ENCODE measurements at regions not wholly inside any gene's neighbourhood (a gene's known extent, or its start where the extent isn't known, plus 50 kb on each side); places are given as distances from the start of the nearest gene placed in this dataset.
"Not testable (repeated sequence)": the region's sequence is repeated elsewhere in the genome, so short reads cannot be mapped to it uniquely, and the experiment has no call there.

DNA sequence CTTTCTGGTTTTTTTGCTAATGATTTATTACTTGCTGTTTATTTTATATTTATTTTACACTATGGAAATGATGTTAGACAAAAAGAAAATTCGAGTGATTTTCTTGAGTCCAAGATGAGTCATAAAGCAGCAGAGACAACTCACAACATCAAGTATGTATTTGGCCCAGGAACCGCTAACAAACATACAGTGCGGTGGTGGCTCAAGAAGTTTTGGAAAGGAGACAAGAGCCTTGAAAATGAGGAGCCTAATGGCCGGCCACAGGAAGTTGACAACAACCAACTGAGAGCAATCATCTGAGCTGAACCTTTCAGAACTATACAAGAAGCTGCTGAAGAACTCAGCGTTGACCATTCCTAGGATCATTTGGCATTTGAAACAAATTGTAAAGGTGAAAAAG, 594.1 kb downstream of the SATB2 start:
- Histone ChIP-seq H3K4me2 (ENCODE audit: low read depth, low read length) (no peak overlapping the region), H2AFZ (ENCODE audit: low read length) (no peak overlapping the region), H3K4me3 (ENCODE audit: low read length) (no peak overlapping the region), H3F3A (ENCODE audit: insufficient read depth, low read length) (no peaks in the 10 kb centered on the region), H3K4me1 (ENCODE audit: low read length) (no peaks in the 10 kb centered on the region), H3K27me3 (replicated peaks; ENCODE audit: insufficient read depth, low read length) (no peaks in the 10 kb centered on the region), H3K9me3 (replicated peaks; ENCODE audit: insufficient read depth, low read length) (no peaks in the 10 kb centered on the region), H3K36me3 (replicated peaks; ENCODE audit: insufficient read depth, low read length) (no peaks in the 10 kb centered on the region), H3K27ac (ENCODE audit: low read length) (no peak overlapping the region), H3K79me2 (ENCODE audit: low read length) (no peaks in the 10 kb centered on the region), H3K9ac (ENCODE audit: low read length) (no peak overlapping the region), H3K9me2 (replicated peaks; ENCODE audit: insufficient read depth, low read length) (no peaks in the 10 kb centered on the region), H4K20me1 (ENCODE audit: insufficient read depth, low read length) (no peaks in the 10 kb centered on the region)
- no peak for DNase-seq
- TF ChIP-seq EZH2phosphoT487 (IDR thresholded peaks at IDR 0.05; ENCODE audit: low read length) = no peak
- no peak for TF ChIP-seq CTCF (IDR thresholded peaks at IDR 0.05; ENCODE audit: low read length)
- no peak for TF ChIP-seq EZH2 (optimal IDR thresholded peaks at IDR 0.05; ENCODE audit: low read depth, low read length)

GRCh38 chr2:198861080-198861479, 596.7 kb downstream of the SATB2 start:
- Histone ChIP-seq H3K4me1 (ENCODE audit: low read length) (no peaks in the 10 kb centered on the region), H3K79me2 (ENCODE audit: low read length) (no peaks in the 10 kb centered on the region), H3F3A (ENCODE audit: insufficient read depth, low read length) (no peaks in the 10 kb centered on the region), H3K27ac (ENCODE audit: low read length) (no peak overlapping the region), H3K9me3 (replicated peaks; ENCODE audit: insufficient read depth, low read length) (no peaks in the 10 kb centered on the region), H2AFZ (ENCODE audit: low read length) (no peak overlapping the region), H3K9ac (ENCODE audit: low read length) (no peak overlapping the region), H3K9me2 (replicated peaks; ENCODE audit: insufficient read depth, low read length) (no peaks in the 10 kb centered on the region), H3K36me3 (replicated peaks; ENCODE audit: insufficient read depth, low read length) (no peaks in the 10 kb centered on the region), H3K27me3 (replicated peaks; ENCODE audit: insufficient read depth, low read length) (no peaks in the 10 kb centered on the region), H3K4me3 (ENCODE audit: low read length) (no peak overlapping the region), H4K20me1 (ENCODE audit: insufficient read depth, low read length) (no peaks in the 10 kb centered on the region), H3K4me2 (ENCODE audit: low read depth, low read length) (no peak overlapping the region)
- no peak for DNase-seq
- no peak for TF ChIP-seq EZH2 (optimal IDR thresholded peaks at IDR 0.05; ENCODE audit: low read depth, low read length)
- no peak for TF ChIP-seq CTCF (IDR thresholded peaks at IDR 0.05; ENCODE audit: low read length)
- TF ChIP-seq EZH2phosphoT487 (IDR thresholded peaks at IDR 0.05; ENCODE audit: low read length) = no peak

GRCh38 chr2:198857246-198857645, 600.5 kb downstream of the SATB2 start:
- DNase-seq = no peak
- Histone ChIP-seq H3F3A (ENCODE audit: insufficient read depth, low read length) (no peaks in the 10 kb centered on the region), H3K9me2 (replicated peaks; ENCODE audit: insufficient read depth, low read length) (no peaks in the 10 kb centered on the region), H4K20me1 (ENCODE audit: insufficient read depth, low read length) (no peaks in the 10 kb centered on the region), H3K4me2 (ENCODE audit: low read depth, low read length) (no peak overlapping the region), H2AFZ (ENCODE audit: low read length) (no peak overlapping the region), H3K79me2 (ENCODE audit: low read length) (no peaks in the 10 kb centered on the region), H3K27me3 (replicated peaks; ENCODE audit: insufficient read depth, low read length) (no peaks in the 10 kb centered on the region), H3K4me1 (ENCODE audit: low read length) (no peaks in the 10 kb centered on the region), H3K4me3 (ENCODE audit: low read length) (no peak overlapping the region), H3K36me3 (replicated peaks; ENCODE audit: insufficient read depth, low read length) (no peaks in the 10 kb centered on the region), H3K9ac (ENCODE audit: low read length) (no peak overlapping the region), H3K9me3 (replicated peaks; ENCODE audit: insufficient read depth, low read length) (no peaks in the 10 kb centered on the region), H3K27ac (ENCODE audit: low read length) (no peak overlapping the region)
- TF ChIP-seq EZH2phosphoT487 (IDR thresholded peaks at IDR 0.05; ENCODE audit: low read length) (no peak), EZH2 (optimal IDR thresholded peaks at IDR 0.05; ENCODE audit: low read depth, low read length) (no peak), CTCF (IDR thresholded peaks at IDR 0.05; ENCODE audit: low read length) (no peak)

GRCh38 chr2:198855746-198856145, 602.0 kb downstream of the SATB2 start:
- H3K9ac ChIP-seq (ENCODE audit: low read length); H3K36me3 ChIP-seq (replicated peaks; ENCODE audit: insufficient read depth, low read length); DNase-seq; H3K4me3 ChIP-seq (ENCODE audit: low read length); H3K9me3 ChIP-seq (replicated peaks; ENCODE audit: insufficient read depth, low read length); H3K27ac ChIP-seq (ENCODE audit: low read length); H4K20me1 ChIP-seq (ENCODE audit: insufficient read depth, low read length); H2AFZ ChIP-seq (ENCODE audit: low read length); H3K4me1 ChIP-seq (ENCODE audit: low read length); H3F3A ChIP-seq (ENCODE audit: insufficient read depth, low read length); H3K4me2 ChIP-seq (ENCODE audit: low read depth, low read length); H3K9me2 ChIP-seq (replicated peaks; ENCODE audit: insufficient read depth, low read length); H3K27me3 ChIP-seq (replicated peaks; ENCODE audit: insufficient read depth, low read length); H3K79me2 ChIP-seq (ENCODE audit: low read length): not testable (repeated sequence)
